Erythroblast (primary cell): ENCODE measurements at regions not wholly inside any gene's neighbourhood (a gene's known extent, or its start where the extent isn't known, plus 50 kb on each side); places are given as distances from the start of the nearest gene placed in this dataset.

ENCODE experiments used
- GATA1 ChIP-seq: IDR thresholded peaks from 2 replicates; pipeline ENCODE4 v1.6.1; 2011; ENCODE audit warnings: low read depth, mild to moderate bottlenecking, control low read depth, low read length, moderate library complexity
- POLR2A ChIP-seq: IDR thresholded peaks from 2 replicates; pipeline ENCODE4 v1.6.1; 2011; ENCODE audit warnings: mild to moderate bottlenecking, low read length

DNA sequence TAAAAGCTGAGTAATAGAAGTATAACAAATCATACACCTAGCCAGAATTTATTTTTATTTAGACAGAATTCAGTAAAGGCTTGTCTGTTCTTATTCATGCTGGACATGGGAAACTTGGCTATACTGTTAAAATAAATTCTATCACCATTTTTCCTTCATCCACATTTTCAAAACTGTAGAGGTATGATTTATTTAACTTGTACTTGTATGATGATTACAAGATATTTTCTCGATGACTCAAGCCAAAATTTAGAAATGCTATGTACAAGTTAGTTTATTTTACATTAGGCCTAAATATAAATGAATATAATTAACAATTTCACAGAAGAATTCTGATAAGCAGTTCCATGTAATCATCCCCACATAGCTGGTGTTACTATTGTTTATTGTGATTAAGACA, 194.8 kb upstream of the DOK6 start:
- TF ChIP-seq POLR2A (no peak), GATA1 (no peak)
